Fibroblast of skin of left quadriceps (primary cell): ENCODE measurements at regions not wholly inside any gene's neighbourhood (a gene's known extent, or its start where the extent isn't known, plus 50 kb on each side); places are given as distances from the start of the nearest gene placed in this dataset.
"Not testable (repeated sequence)": the region's sequence is repeated elsewhere in the genome, so short reads cannot be mapped to it uniquely, and the experiment has no call there.

Source experiments
- DNase-seq, 2 experiments: peaks; one replicate each; pipeline ENCODE4 v3.0.0-alpha.2; 2013; ENCODE audit warnings: low read depth in 2 of 2

- no peak for DNase-seq
Observed at GRCh38 chr11:42762348-42762747, 549.4 kb upstream of the API5 start.

DNA sequence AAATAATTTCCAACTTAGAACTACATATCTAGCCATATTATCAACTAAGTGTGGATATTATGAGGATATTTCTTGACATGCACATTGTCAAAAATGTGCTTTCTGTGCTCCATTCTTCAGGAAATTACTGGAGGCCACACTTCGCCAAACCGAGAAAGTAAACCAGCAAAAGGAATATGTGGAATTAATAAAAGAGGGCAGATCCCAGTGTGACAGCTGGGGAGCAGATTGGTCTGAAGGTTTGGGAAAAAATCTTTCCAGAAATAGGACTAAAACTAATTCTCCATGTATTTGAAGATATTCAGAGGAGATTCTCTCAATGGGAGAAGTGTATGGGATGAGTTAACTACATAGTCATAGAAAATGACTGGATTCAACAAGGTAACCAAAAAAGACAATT, 546.9 kb upstream of the API5 start:
- DNase-seq: no peak

DNA sequence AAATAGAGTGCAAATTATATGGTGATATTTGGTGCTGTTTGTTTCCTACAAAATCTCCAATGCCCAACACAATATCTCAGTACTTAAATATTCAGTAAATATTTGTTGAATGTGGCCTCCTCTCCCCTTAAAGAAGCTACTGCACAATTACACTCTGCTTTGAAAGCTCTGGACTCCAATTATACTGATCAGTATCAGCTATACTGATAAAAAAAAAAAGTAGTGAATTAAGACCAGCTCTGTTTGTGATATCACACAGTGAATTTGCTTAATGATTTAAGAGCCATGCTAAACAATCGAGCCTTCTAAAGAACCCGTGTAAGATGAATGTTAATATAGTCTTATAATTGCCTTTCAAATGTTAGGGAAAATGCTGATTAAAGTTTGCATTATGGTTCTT, 543.2 kb upstream of the API5 start:
- no peak for DNase-seq

GRCh38 chr11:42770444-42771065, 541.2 kb upstream of the API5 start:
- peak; percentile 4 to 5 for DNase-seq

DNA sequence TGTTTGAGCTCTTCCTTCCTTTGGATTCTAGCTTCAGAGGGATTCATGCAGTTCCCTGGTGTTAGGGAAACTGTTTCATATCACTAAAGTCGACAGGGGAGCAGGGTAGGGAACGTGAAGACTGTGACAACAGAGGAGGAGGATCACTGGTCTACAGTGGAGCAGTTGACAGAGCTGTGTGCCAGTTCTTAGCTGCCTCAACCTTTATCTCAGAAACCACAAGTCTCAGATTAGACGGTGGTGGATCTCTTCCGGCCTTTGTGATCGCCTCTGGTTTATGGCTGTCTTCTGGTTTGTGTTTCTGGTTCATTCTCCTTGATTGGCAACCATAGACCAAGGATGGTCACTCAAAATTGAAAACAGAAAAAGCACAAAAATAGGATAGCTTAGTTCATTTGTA, 538.9 kb upstream of the API5 start:
- DNase-seq: no peak

DNA sequence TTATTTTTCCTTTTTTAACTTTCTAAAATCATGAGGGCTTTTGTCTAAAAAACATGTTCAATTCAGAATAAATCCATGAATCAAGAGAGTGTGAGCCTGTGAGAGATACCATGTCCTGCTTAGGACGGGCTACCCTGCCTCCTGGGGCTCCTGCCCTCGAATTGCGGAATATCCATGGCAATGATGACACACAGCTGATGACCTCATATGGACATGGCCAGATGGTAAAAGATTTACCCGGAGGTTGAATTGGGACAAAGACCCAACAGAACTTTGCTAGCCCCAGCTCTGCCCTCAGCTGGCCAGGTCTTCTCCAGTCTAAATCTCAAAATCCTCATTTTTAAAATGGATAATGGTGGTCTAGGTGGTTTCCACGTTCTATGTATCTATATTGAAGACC, 538.1 kb upstream of the API5 start:
- DNase-seq: no peak

- DNase-seq: no peak
Observed at GRCh38 chr11:42774567-42774966, 537.2 kb upstream of the API5 start.

DNA sequence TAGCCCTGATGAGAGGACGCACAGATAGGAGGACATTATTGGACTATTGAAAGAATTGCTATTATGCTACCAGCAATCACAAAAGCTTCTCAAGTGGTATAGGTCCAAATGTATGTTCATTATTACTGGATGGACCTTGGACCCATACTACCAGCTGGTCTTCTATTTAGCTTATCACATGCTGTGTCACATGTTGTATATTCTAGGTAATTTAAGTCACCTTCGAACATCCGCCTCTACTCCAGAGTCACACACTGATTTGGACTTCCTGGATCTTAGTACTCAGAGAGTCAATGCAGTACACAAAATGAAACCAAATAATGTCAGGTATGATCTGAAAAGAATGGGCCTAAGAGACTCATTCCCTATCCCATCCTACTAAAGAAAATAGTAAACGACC, 534.0 kb upstream of the API5 start:
- no peak for DNase-seq

DNA sequence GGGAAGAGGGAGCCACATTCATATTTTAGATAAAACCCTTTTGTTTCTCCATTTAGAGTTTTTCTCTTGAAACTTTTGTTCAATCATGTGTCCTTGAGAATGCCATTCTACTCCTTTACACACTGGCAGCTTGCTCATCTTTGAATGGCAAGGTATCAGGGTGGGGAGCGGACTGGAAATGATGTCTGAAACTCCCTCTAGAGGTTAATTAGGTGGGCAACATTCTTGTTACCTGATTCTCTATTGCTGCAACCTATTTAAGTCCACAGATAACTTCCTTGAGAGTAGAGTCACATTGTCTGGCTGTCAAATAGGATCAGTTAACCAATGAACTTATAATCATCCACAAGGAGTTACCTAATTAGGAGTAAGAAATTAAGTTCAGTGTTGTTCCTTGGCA, 533.6 kb upstream of the API5 start:
- no peak for DNase-seq

DNA sequence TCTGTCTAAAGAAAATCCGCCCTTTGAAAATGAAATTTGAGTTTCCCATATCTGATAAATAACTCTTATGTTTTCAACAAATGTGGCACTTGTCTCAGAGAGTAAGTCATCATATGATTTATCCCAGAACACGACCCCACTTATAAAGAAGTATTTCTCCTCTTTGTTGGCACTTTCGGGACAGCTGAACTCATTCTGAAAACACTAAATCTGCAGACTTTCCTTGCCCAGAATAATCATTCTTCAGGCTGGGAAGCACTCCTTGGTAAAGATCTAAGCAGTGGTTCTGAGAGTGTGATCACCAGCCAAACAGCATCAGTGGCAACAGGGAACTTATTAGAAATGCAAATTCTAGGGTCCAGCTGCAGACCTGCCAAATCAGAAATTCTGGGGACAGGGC, 532.2 kb upstream of the API5 start:
- DNase-seq: no peak

- DNase-seq: no peak
Observed at GRCh38 chr11:42786981-42787380, 524.8 kb upstream of the API5 start.

- not testable (repeated sequence) for DNase-seq
Observed at GRCh38 chr11:42795483-42795882, 516.3 kb upstream of the API5 start.

GRCh38 chr11:42800041-42800440, 511.8 kb upstream of the API5 start:
- DNase-seq: no peak

DNA sequence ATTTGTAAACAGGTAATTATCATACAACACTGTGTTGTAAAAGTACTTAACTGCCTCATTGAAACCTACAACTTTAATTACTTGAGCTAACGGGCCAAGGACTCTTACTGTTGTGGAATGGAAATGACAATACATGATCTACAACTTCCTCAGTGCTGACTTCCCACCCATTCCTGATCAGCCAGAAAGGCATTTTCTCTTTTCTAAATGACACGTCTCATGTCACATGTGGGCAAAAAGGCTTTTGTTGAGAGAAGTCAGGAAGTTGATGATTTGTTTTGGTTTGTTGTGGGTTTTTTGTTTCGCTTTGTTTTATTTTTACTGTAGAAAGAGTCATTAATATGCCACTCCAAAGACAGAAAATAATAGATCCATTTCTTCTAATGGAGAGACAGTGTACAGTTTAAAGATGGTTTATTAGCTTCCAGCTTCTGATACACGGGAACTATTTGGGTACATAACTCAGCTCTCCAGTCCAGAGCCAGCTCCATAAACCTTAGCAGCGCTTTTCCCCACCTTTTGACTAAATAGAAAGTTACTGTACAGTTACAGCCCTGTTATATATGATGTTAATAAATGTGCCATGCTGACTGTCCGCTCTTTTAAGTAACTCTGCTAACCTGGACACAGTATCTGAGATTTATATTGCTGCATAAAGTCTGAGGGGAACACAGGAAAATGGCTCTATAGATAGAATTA, 509.4 kb upstream of the API5 start:
- DNase-seq: no peak

GRCh38 chr11:42806191-42806590, 505.6 kb upstream of the API5 start:
- no peak for DNase-seq

GRCh38 chr11:42812361-42812760, 499.4 kb upstream of the API5 start:
- no peak for DNase-seq

GRCh38 chr11:42812960-42813359, 498.8 kb upstream of the API5 start:
- no peak for DNase-seq

GRCh38 chr11:42816471-42816870, 495.3 kb upstream of the API5 start:
- DNase-seq: no peak

- DNase-seq: no peak
Observed at GRCh38 chr11:42819126-42819525, 492.7 kb upstream of the API5 start.

DNA sequence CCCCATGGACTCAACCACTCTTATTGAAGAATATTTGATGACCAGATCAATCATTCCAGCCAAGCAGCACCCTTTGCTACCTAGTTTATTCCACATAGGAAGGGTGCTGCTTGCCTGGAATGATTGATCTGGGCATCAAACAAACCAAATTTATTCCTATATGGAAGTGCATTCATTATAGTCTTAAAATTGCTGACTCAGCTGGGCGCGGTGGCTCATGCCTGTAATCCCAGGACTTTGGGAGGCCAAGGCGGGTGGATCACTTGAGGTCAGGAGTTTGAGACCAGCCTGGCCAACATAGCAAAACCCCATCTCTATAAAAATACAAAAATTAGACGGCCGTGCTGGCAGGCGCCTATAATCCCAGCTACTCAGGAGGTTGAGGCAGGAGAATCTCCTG, 489.6 kb upstream of the API5 start:
- not testable (repeated sequence) for DNase-seq

DNA sequence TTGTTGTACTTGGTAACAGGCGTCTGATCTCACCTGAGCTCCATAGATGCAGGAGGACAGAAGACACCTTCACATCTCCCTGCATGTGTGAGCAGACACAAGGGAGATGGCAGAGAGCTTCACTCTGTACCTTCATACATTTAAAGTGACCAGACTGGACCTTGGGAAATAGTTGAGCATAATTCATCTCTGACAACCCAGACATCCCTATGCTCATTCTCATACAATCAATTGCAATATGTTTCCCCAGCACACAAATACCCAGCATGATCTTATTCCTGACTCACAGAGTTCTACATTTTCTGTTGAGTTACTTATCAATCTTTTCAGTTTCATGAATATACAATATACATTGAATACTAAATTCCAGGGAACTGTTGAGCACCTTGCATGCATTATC, 488.2 kb upstream of the API5 start:
- no peak for DNase-seq

- DNase-seq: no peak
Observed at GRCh38 chr11:42824067-42824466, 487.7 kb upstream of the API5 start.

GRCh38 chr11:42825598-42825997, 486.2 kb upstream of the API5 start:
- DNase-seq: no peak

DNA sequence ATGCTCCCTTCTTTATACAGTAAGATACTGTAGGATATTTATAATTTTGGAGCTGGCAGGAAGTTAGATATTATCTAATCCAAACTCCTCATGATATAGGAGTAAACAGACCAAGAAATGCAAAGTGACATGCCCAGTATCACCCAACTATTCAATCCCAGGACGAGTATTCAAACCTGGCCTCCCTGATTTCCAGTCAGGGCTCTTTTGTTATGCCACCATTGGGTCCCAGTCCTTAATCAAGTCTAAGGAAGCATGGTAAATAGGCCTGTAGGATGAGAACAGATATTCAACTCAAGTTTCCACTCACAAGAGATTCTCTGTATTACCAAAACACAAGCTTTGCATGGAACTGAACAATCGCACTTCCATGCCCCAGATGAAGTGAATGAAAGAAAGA, 484.0 kb upstream of the API5 start:
- DNase-seq: no peak
